GM12891 (cell line): ENCODE measurements at regions not wholly inside any gene's neighbourhood (a gene's known extent, or its start where the extent isn't known, plus 50 kb on each side); places are given as distances from the start of the nearest gene placed in this dataset.

Experiments used
- POLR2A ChIP-seq: IDR thresholded peaks from 2 replicates; pipeline ENCODE4 v1.6.1; 2011; ENCODE audit warnings: low read depth, low read length, control low read depth
- POLR2AphosphoS5 ChIP-seq: IDR thresholded peaks from 2 replicates; pipeline ENCODE4 v1.6.1; 2011; ENCODE audit warnings: low read depth, low read length, control low read depth
- POU2F2 ChIP-seq: IDR thresholded peaks from 2 replicates; pipeline ENCODE4 v1.6.1; 2011; ENCODE audit warnings: low read depth, mild to moderate bottlenecking, control low read depth, low read length, moderate library complexity
- SPI1 ChIP-seq: IDR thresholded peaks from 2 replicates; pipeline ENCODE4 v1.6.1; 2011; ENCODE audit warnings: low read depth, low read length, control low read depth
- TAF1 ChIP-seq: IDR thresholded peaks from 2 replicates; pipeline ENCODE4 v1.6.1; 2011; ENCODE audit warnings: low read depth, low read length, control low read depth

DNA sequence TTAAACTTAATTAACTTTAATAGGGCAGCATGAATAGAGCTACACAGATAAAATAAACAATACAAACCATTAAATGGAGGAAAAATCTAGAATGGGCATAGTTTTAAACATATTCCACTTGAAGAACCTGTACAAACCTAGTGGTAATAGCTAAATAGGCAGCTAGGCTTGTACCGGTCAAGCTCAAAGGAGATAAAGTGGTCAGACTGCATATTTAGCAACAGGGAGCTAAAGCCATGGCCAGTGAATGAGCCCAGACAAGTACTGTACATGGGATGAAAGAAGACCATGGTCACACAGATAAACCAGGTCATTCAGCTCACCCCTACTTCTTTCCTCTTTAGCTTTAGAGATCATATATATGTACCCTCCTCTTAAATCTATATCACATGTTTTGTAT, 186.6 kb upstream of the KRR1 start:
- no peak for TF ChIP-seq POLR2A
- TF ChIP-seq SPI1: no peak
- TF ChIP-seq POLR2AphosphoS5: no peak
- no peak for TF ChIP-seq TAF1
- no peak for TF ChIP-seq POU2F2
